Keratinocyte (primary cell): ENCODE measurements at regions not wholly inside any gene's neighbourhood (a gene's known extent, or its start where the extent isn't known, plus 50 kb on each side); places are given as distances from the start of the nearest gene placed in this dataset.

ENCODE experiments used
- DNase-seq: peaks from one replicate; pipeline ENCODE4 v3.0.0-alpha.2; 2011; ENCODE audit warnings: low read depth, missing footprints, low spot score
- FAIRE-seq: peaks from 2 replicates; lab custom pipeline; 2011; peaks lifted over from hg19 to GRCh38; lab: Jason Lieb, UNC
- H2AFZ ChIP-seq: 2 replicates; pipeline ENCODE4 v1.6.0; 2012; ENCODE audit warnings: low read length, control low read depth, inconsistent platforms; ENCODE audit not compliant: control insufficient read depth
- H3K27ac ChIP-seq: 2 replicates; pipeline ENCODE4 v1.5.1; 2011; ENCODE audit warnings: low read length; ENCODE audit not compliant: control insufficient read depth, insufficient read depth
- H3K27me3 ChIP-seq: 3 replicates; pipeline ENCODE4 v1.6.0; 2011; ENCODE audit warnings: low read length; ENCODE audit not compliant: control insufficient read depth, insufficient read depth; ENCODE audit errors: extremely low read depth
- H3K36me3 ChIP-seq, 2 experiments: 2 replicates in 1 of 2; 3 replicates in 1 of 2; pipeline ENCODE4 v1.5.1; 2011; ENCODE audit warnings: low read length in 2 of 2, mild to moderate bottlenecking in 1 of 2; ENCODE audit not compliant: control insufficient read depth in 2 of 2, insufficient read depth in 2 of 2; ENCODE audit errors: extremely low read depth in 1 of 2
- H3K4me1 ChIP-seq: 3 replicates; pipeline ENCODE4 v1.5.1; 2011; ENCODE audit warnings: low read length; ENCODE audit not compliant: control insufficient read depth, insufficient read depth; ENCODE audit errors: extremely low read depth
- H3K4me2 ChIP-seq: 3 replicates; pipeline ENCODE4 v1.6.0; 2011; ENCODE audit warnings: low read depth, low read length; ENCODE audit not compliant: control insufficient read depth, insufficient read depth; ENCODE audit errors: extremely low read depth
- H3K4me3 ChIP-seq, 3 experiments: fragments of 200-600 bp in 1 of 3; sonication (generic) in 1 of 3; 2 replicates in 2 of 3; 3 replicates in 1 of 3; pipeline ENCODE4 v1.5.1; 2011 to 2016; ENCODE audit warnings: low read length in 3 of 3, mild to moderate bottlenecking in 3 of 3, control low read depth in 2 of 3, inconsistent platforms in 1 of 3, low read depth in 1 of 3, mixed read lengths in 1 of 3, mixed run types in 1 of 3, moderate library complexity in 1 of 3; ENCODE audit not compliant: control insufficient read depth in 2 of 3, insufficient read depth in 2 of 3; ENCODE audit errors: extremely low read depth in 1 of 3
- H3K79me2 ChIP-seq: 2 replicates; pipeline ENCODE4 v1.6.0; 2012; ENCODE audit warnings: low read length; ENCODE audit not compliant: control insufficient read depth, insufficient read depth
- H3K9ac ChIP-seq: 3 replicates; pipeline ENCODE4 v1.6.0; 2011; ENCODE audit warnings: low read length; ENCODE audit not compliant: control insufficient read depth, insufficient read depth; ENCODE audit errors: extremely low read depth
- H3K9me1 ChIP-seq: 3 replicates; pipeline ENCODE4 v1.6.0; 2011; ENCODE audit warnings: low read length; ENCODE audit not compliant: control insufficient read depth, insufficient read depth; ENCODE audit errors: extremely low read depth
- H3K9me3 ChIP-seq: 2 replicates; pipeline ENCODE4 v1.5.1; 2012; ENCODE audit warnings: low read depth, low read length; ENCODE audit not compliant: control insufficient read depth
- H4K20me1 ChIP-seq: 3 replicates; pipeline ENCODE4 v1.6.0; 2011; ENCODE audit warnings: low read length; ENCODE audit not compliant: control insufficient read depth, insufficient read depth; ENCODE audit errors: extremely low read depth
- EZH2 ChIP-seq: IDR thresholded peaks from one replicate; pipeline ENCODE4 v1.6.1; 2012; ENCODE audit warnings: inconsistent platforms, mild to moderate bottlenecking, low read length, moderate library complexity
- dilution Hi-C: fragments of 300-500 bp; cut with MboI; formaldehyde crosslinking; loops from one replicate; pipeline ENCODE4 v1.7.0; 2020; ENCODE audit warnings: low sequenced_read_pairs; ENCODE audit not compliant: extremely low pct_ligation_motif_present
- TF ChIP-seq, protein P1 (sequence below), 3 experiments: IDR thresholded peaks in 1 of 3; conservative IDR thresholded peaks in 1 of 3; optimal IDR thresholded peaks in 1 of 3; 2 replicates in 2 of 3; 3 replicates in 1 of 3; pipeline versions ENCODE3 to v1.5.1; 2011; ENCODE audit warnings: low read length in 3 of 3, mild to moderate bottlenecking in 3 of 3, moderate library complexity in 2 of 3, control low read depth in 1 of 3, inconsistent platforms in 1 of 3; ENCODE audit not compliant: insufficient read depth in 2 of 3; ENCODE audit errors: extremely low read depth in 1 of 3

DNA sequence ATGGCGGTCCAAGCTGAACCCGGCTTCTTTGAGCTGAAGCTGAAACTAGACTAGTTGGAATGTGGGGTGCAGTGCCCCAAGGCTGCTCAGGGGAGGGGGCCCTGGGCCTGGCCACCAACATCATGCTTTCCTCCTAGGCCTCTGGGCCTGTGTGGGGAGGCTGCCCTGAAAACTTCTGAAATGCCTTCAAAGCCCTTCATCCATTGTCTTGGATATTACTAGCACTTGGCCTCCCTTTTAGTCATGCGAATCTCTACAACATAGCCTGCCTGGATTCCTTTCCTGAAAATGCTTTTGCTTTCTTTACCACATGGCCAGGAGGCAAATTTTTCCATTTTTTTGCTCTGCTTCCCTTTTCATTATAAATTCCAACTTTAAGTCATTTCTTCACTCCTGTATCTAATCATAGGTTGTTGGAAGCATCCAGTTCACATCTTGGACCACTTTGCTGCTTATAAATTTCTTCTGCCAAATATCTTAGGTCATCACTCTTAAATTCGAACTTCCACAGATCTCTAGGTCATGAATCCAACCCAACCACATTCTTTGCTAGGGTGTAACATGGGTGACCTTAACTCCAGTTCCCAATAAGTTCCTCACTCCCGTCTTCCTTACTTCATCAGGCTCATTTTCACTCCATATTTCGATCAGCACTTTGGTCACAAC lies 103.4 kb downstream of the DDIT4L start:
- Histone ChIP-seq H3K27ac (no peak overlapping the region), H3K27me3 (no peaks in the 10 kb centered on the region), H3K9me1 (no peaks in the 10 kb centered on the region), H4K20me1 (no peaks in the 10 kb centered on the region), H3K4me1 (peaks cover 8% of the 10 kb centered on the region), H3K9ac (no peak overlapping the region), H3K9me3 (no peaks in the 10 kb centered on the region), H3K4me2 (peak overlapping the region; percentile 26), H2AFZ (peak overlapping the region; percentile 11), H3K36me3 (no peaks in the 10 kb centered on the region), H3K79me2 (no peaks in the 10 kb centered on the region), H3K4me3 (no peak overlapping the region)
- dilution Hi-C loops = no loop called here
- DNase-seq (no peak), FAIRE-seq (peak; percentile 39)
- TF ChIP-seq EZH2 = no peak
- TF ChIP-seq, protein P1, sequence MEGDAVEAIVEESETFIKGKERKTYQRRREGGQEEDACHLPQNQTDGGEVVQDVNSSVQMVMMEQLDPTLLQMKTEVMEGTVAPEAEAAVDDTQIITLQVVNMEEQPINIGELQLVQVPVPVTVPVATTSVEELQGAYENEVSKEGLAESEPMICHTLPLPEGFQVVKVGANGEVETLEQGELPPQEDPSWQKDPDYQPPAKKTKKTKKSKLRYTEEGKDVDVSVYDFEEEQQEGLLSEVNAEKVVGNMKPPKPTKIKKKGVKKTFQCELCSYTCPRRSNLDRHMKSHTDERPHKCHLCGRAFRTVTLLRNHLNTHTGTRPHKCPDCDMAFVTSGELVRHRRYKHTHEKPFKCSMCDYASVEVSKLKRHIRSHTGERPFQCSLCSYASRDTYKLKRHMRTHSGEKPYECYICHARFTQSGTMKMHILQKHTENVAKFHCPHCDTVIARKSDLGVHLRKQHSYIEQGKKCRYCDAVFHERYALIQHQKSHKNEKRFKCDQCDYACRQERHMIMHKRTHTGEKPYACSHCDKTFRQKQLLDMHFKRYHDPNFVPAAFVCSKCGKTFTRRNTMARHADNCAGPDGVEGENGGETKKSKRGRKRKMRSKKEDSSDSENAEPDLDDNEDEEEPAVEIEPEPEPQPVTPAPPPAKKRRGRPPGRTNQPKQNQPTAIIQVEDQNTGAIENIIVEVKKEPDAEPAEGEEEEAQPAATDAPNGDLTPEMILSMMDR (optimal IDR thresholded peaks at IDR 0.05 in 1 of 3, IDR thresholded peaks at IDR 0.05 in 1 of 3, conservative IDR thresholded peaks at IDR 0.05 in 1 of 3; ENCODE audit: extremely low read depth in 1 of 3, insufficient read depth in 2 of 3, low read length in 3 of 3) = no peak

DNA sequence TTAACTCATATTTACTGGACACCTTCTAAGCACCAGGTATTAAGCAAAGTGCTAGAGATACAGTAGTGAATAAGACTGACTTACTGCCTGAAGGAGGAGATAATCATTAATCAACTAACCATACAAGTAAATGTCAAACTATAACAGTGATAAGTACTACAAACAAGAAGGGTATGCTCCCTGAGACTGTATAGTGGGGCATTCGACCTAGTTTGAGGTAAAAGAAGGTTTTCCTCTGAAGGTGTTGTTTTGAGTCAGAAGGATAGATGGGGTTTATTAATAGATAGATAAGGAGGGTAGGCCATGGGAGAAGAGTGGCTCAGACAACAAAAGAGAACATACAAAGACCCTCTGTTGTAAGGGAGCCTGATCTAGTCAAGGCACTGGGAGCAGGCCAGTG lies 105.4 kb downstream of the DDIT4L start:
- Histone ChIP-seq H3K9me1 (no peaks in the 10 kb centered on the region), H3K4me3 (no peak overlapping the region), H2AFZ (no peak overlapping the region), H3K4me2 (no peak overlapping the region), H3K9me3 (no peaks in the 10 kb centered on the region), H3K79me2 (no peaks in the 10 kb centered on the region), H3K27me3 (no peaks in the 10 kb centered on the region), H4K20me1 (no peaks in the 10 kb centered on the region), H3K9ac (no peak overlapping the region), H3K4me1 (peaks cover 13% of the 10 kb centered on the region), H3K27ac (no peak overlapping the region), H3K36me3 (no peaks in the 10 kb centered on the region)
- FAIRE-seq (no peak), DNase-seq (no peak)
- no peak for TF ChIP-seq EZH2
- TF ChIP-seq, protein P1 (optimal IDR thresholded peaks at IDR 0.05 in 1 of 3, IDR thresholded peaks at IDR 0.05 in 1 of 3, conservative IDR thresholded peaks at IDR 0.05 in 1 of 3; ENCODE audit: extremely low read depth in 1 of 3, insufficient read depth in 2 of 3, low read length in 3 of 3) = no peak
- dilution Hi-C loops = no loop called here
